Thoracic aorta (tissue), 2 donors: ENCODE measurements at regions not wholly inside any gene's neighbourhood (a gene's known extent, or its start where the extent isn't known, plus 50 kb on each side); places are given as distances from the start of the nearest gene placed in this dataset.
A peak's percentile ranks its signal among the peaks of the same experiment; 100 is the strongest.

Experiments
- ATAC-seq: fragments of 150-250 bp; one replicate; pipeline ENCODE4 v1.8.0; 2017; ENCODE audit warnings: low read depth; ENCODE audit not compliant: insufficient number of reproducible peaks, low FRiP score
- DNase-seq: peaks from one replicate; pipeline ENCODE4 v3.0.0-alpha.2; 2020; ENCODE audit warnings: low spot score
- H3K27ac ChIP-seq, 2 donors: fragments of 200-600 bp; sonication (generic); 1 replicate in 1 of 2; 2 replicates in 1 of 2; pipeline ENCODE4 v1.5.1; 2016; ENCODE audit warnings: mild to moderate bottlenecking in 2 of 2, moderate library complexity in 2 of 2
- H3K27me3 ChIP-seq: fragments of 200-600 bp; sonication (generic); replicated peaks from 2 replicates; pipeline ENCODE4 v1.6.0; 2016; ENCODE audit warnings: mild to moderate bottlenecking; ENCODE audit not compliant: insufficient read depth
- H3K36me3 ChIP-seq: fragments of 200-600 bp; sonication (generic); one replicate; pipeline ENCODE4 v1.5.1; 2016
- H3K4me1 ChIP-seq, 2 donors: fragments of 200-600 bp; sonication (generic); 1 replicate in 1 of 2; 2 replicates in 1 of 2; pipeline versions ENCODE4 v1.5.1 to v1.6.0; 2016; ENCODE audit warnings: low read depth in 2 of 2, mild to moderate bottlenecking in 1 of 2; ENCODE audit not compliant: control insufficient read depth in 1 of 2
- H3K4me3 ChIP-seq: fragments of 200-600 bp; sonication (generic); 2 replicates; pipeline ENCODE4 v1.5.1; 2016; ENCODE audit warnings: mild to moderate bottlenecking
- H3K9me3 ChIP-seq: fragments of 200-600 bp; sonication (generic); 2 replicates; pipeline ENCODE4 v1.5.1; 2016
- CTCF ChIP-seq: fragments of 200-600 bp; sonication (generic); IDR thresholded peaks from one replicate; pipeline ENCODE4 v1.5.1; 2019; ENCODE audit warnings: antibody characterized with exemption

- no peak for TF ChIP-seq CTCF
Observed at GRCh38 chr22:27684901-27685300, 116.7 kb downstream of the MN1 start.

GRCh38 chr22:27685515-27685914 lies 116.0 kb downstream of the MN1 start:
- TF ChIP-seq CTCF: no peak
- no peak for DNase-seq
- Histone ChIP-seq H3K27me3 (no peaks in the 10 kb centered on the region), H3K4me1 (peaks cover 4 to 25% of the 10 kb centered on the region in 2 donors), H3K27ac (peak overlapping the region in 1 of 2 donors; percentile 82), H3K4me3 (no peak overlapping the region), H3K36me3 (no peaks in the 10 kb centered on the region), H3K9me3 (no peaks in the 10 kb centered on the region)
- no peak for ATAC-seq

More at GRCh38 chr22:27684901-27685300, 116.7 kb downstream of the MN1 start:
- no peak for DNase-seq
- Histone ChIP-seq H3K36me3 (no peaks in the 10 kb centered on the region), H3K4me1 (peaks cover 4 to 25% of the 10 kb centered on the region in 2 donors), H3K27me3 (no peaks in the 10 kb centered on the region), H3K9me3 (no peaks in the 10 kb centered on the region), H3K4me3 (no peak overlapping the region), H3K27ac (peak overlapping the region in 1 of 2 donors; percentile 82)
- no peak for ATAC-seq

- ATAC-seq (no peak), DNase-seq (no peak)
- H3K9me3 ChIP-seq: no peaks in the 10 kb centered on the region
- H3K4me3 ChIP-seq: no peak overlapping the region
- peak overlapping the region; percentile 82 for H3K27ac ChIP-seq
- no peaks in the 10 kb centered on the region for H3K36me3 ChIP-seq
- peaks cover 4 to 25% of the 10 kb centered on the region in 2 donors for H3K4me1 ChIP-seq
- no peak for TF ChIP-seq CTCF
- no peaks in the 10 kb centered on the region for H3K27me3 ChIP-seq
Observed at GRCh38 chr22:27685970-27686369, 115.6 kb downstream of the MN1 start.

GRCh38 chr22:27686534-27686933 lies 115.0 kb downstream of the MN1 start:
- no peak for TF ChIP-seq CTCF
- no peaks in the 10 kb centered on the region for H3K9me3 ChIP-seq
- H3K36me3 ChIP-seq: no peaks in the 10 kb centered on the region
- peak; percentile 83 for ATAC-seq
- H3K4me3 ChIP-seq: no peak overlapping the region
- peak; percentile 70 for DNase-seq
- H3K4me1 ChIP-seq: peaks cover 4 to 25% of the 10 kb centered on the region in 2 donors
- H3K27me3 ChIP-seq: no peaks in the 10 kb centered on the region
- H3K27ac ChIP-seq: peak overlapping the region; percentile 82

GRCh38 chr22:27687984-27688545 lies 113.5 kb downstream of the MN1 start:
- no peak for TF ChIP-seq CTCF
- no peaks in the 10 kb centered on the region for H3K27me3 ChIP-seq
- H3K4me1 ChIP-seq: peaks cover 4 to 25% of the 10 kb centered on the region in 2 donors
- no peaks in the 10 kb centered on the region for H3K9me3 ChIP-seq
- H3K27ac ChIP-seq: no peak overlapping the region
- ATAC-seq: no peak
- H3K36me3 ChIP-seq: no peaks in the 10 kb centered on the region
- no peak overlapping the region for H3K4me3 ChIP-seq
- DNase-seq: no peak
